Type B pancreatic cell (in vitro differentiated cells): ENCODE measurements at regions not wholly inside any gene's neighbourhood (a gene's known extent, or its start where the extent isn't known, plus 50 kb on each side); places are given as distances from the start of the nearest gene placed in this dataset.
"Not testable (repeated sequence)": the region's sequence is repeated elsewhere in the genome, so short reads cannot be mapped to it uniquely, and the experiment has no call there.

ENCODE experiments used
- DNase-seq: peaks from one replicate; pipeline ENCODE4 v3.0.0; 2021; ENCODE audit warnings: mixed read lengths; ENCODE audit not compliant: unreplicated experiment; ENCODE audit errors: extremely low spot score
- H3K27ac Mint-ChIP-seq: 2 replicates; pipeline ENCODE4 v1.8.0; 2021; ENCODE audit warnings: mild to moderate bottlenecking, mixed read lengths
- H3K27me3 Mint-ChIP-seq: 2 replicates; pipeline ENCODE4 v1.8.0; 2021; ENCODE audit warnings: mixed read lengths
- H3K36me3 Mint-ChIP-seq: 2 replicates; pipeline ENCODE4 v1.8.0; 2021; ENCODE audit warnings: mixed read lengths
- H3K4me1 Mint-ChIP-seq: one replicate; pipeline ENCODE4 v1.8.0; 2021; ENCODE audit warnings: mixed read lengths; ENCODE audit not compliant: unreplicated experiment
- H3K4me3 Mint-ChIP-seq: 2 replicates; pipeline ENCODE4 v1.8.0; 2021; ENCODE audit warnings: mild to moderate bottlenecking, mixed read lengths
- H3K9me3 Mint-ChIP-seq: 2 replicates; pipeline ENCODE4 v1.8.0; 2021; ENCODE audit warnings: mixed read lengths
- CTCF ChIP-seq: fragments of 200-600 bp; sonication (generic); conservative IDR thresholded peaks from 2 replicates; pipeline ENCODE4 v1.5.0; 2021; ENCODE audit warnings: antibody characterized with exemption, mild to moderate bottlenecking

- Mint-ChIP-seq H3K9me3 (peaks cover 5% of the 10 kb centered on the region), H3K27me3 (peaks cover 12% of the 10 kb centered on the region), H3K4me3 (no peak overlapping the region), H3K36me3 (peaks cover 4% of the 10 kb centered on the region), H3K27ac (no peak overlapping the region), H3K4me1 (peaks cover 4% of the 10 kb centered on the region)
- DNase-seq = no peak
- TF ChIP-seq CTCF = no peak
Measured at GRCh38 chr12:131403676-131404075, 307.2 kb upstream of the SFSWAP start.

GRCh38 chr12:131404705-131405104 is 306.2 kb upstream of the SFSWAP start:
- H3K4me3 Mint-ChIP-seq = no peak overlapping the region
- no peak for TF ChIP-seq CTCF
- H3K4me1 Mint-ChIP-seq = peaks cover 4% of the 10 kb centered on the region
- no peak overlapping the region for H3K27ac Mint-ChIP-seq
- no peaks in the 10 kb centered on the region for H3K36me3 Mint-ChIP-seq
- peaks cover 15% of the 10 kb centered on the region for H3K27me3 Mint-ChIP-seq
- no peak for DNase-seq
- no peaks in the 10 kb centered on the region for H3K9me3 Mint-ChIP-seq

- H3K9me3 Mint-ChIP-seq = no peaks in the 10 kb centered on the region
- H3K4me1 Mint-ChIP-seq = peaks cover 2% of the 10 kb centered on the region
- no peak for TF ChIP-seq CTCF
- H3K36me3 Mint-ChIP-seq = no peaks in the 10 kb centered on the region
- H3K27ac Mint-ChIP-seq = no peak overlapping the region
- DNase-seq = no peak
- H3K4me3 Mint-ChIP-seq = no peak overlapping the region
- H3K27me3 Mint-ChIP-seq = peaks cover 32% of the 10 kb centered on the region
Measured at GRCh38 chr12:131407221-131408035, 303.5 kb upstream of the SFSWAP start.

GRCh38 chr12:131408036-131408365 is 302.9 kb upstream of the SFSWAP start:
- H3K4me1 Mint-ChIP-seq = no peaks in the 10 kb centered on the region
- no peak overlapping the region for H3K4me3 Mint-ChIP-seq
- DNase-seq = no peak
- no peak overlapping the region for H3K27ac Mint-ChIP-seq
- peaks cover 36% of the 10 kb centered on the region for H3K27me3 Mint-ChIP-seq
- TF ChIP-seq CTCF = no peak
- H3K9me3 Mint-ChIP-seq = no peaks in the 10 kb centered on the region
- H3K36me3 Mint-ChIP-seq = no peaks in the 10 kb centered on the region

- Mint-ChIP-seq H3K27ac (no peak overlapping the region), H3K27me3 (peaks cover 36% of the 10 kb centered on the region), H3K4me1 (no peaks in the 10 kb centered on the region), H3K4me3 (no peak overlapping the region), H3K9me3 (no peaks in the 10 kb centered on the region), H3K36me3 (no peaks in the 10 kb centered on the region)
- no peak for TF ChIP-seq CTCF
- DNase-seq = no peak
Measured at GRCh38 chr12:131408484-131408883, 302.4 kb upstream of the SFSWAP start.

GRCh38 chr12:131409211-131409610 is 301.7 kb upstream of the SFSWAP start:
- TF ChIP-seq CTCF = no peak
- Mint-ChIP-seq H3K36me3 (no peaks in the 10 kb centered on the region), H3K4me1 (no peaks in the 10 kb centered on the region), H3K27me3 (peaks cover 36% of the 10 kb centered on the region), H3K4me3 (no peak overlapping the region), H3K27ac (no peak overlapping the region), H3K9me3 (no peaks in the 10 kb centered on the region)
- no peak for DNase-seq

GRCh38 chr12:131411827-131412226 is 299.1 kb upstream of the SFSWAP start:
- H3K27ac Mint-ChIP-seq, H3K4me3 Mint-ChIP-seq, H3K36me3 Mint-ChIP-seq, H3K9me3 Mint-ChIP-seq, H3K4me1 Mint-ChIP-seq, DNase-seq: not testable (repeated sequence)
- H3K27me3 Mint-ChIP-seq = peaks cover 32% of the 10 kb centered on the region
